ENCODE measurements at regions not wholly inside any gene's neighbourhood (a gene's known extent, or its start where the extent isn't known, plus 50 kb on each side); places are given as distances from the start of the nearest gene placed in this dataset.

- DNase-seq (ENCODE audit: low spot score), result no peak
- TF ChIP-seq CTCF (IDR thresholded peaks at IDR 0.05; ENCODE audit: extremely low read depth, missing control alignments), result no peak
Measured at GRCh38 chr20:6671829-6672228, 95.7 kb upstream of the BMP2 start.

GRCh38 chr20:6668546-6668945 is 98.9 kb upstream of the BMP2 start:
- no peak for DNase-seq (ENCODE audit: low spot score)

GRCh38 chr20:6665621-6666355 is 101.7 kb upstream of the BMP2 start:
- TF ChIP-seq CTCF (IDR thresholded peaks at IDR 0.05; ENCODE audit: extremely low read depth, missing control alignments), result no peak
- no peak for DNase-seq (ENCODE audit: low spot score)

More at GRCh38 chr20:6668546-6668945, 98.9 kb upstream of the BMP2 start:
- TF ChIP-seq CTCF (IDR thresholded peaks at IDR 0.05; ENCODE audit: extremely low read depth, missing control alignments), result no peak

- no peak for TF ChIP-seq CTCF (IDR thresholded peaks at IDR 0.05; ENCODE audit: extremely low read depth, missing control alignments)
- no peak for DNase-seq (ENCODE audit: low spot score)
Measured at GRCh38 chr20:6665161-6665560, 102.3 kb upstream of the BMP2 start.

GRCh38 chr20:6664574-6664973 is 102.9 kb upstream of the BMP2 start:
- no peak for TF ChIP-seq CTCF (IDR thresholded peaks at IDR 0.05; ENCODE audit: extremely low read depth, missing control alignments)
- DNase-seq (ENCODE audit: low spot score), result no peak

GRCh38 chr20:6663751-6664388 is 103.6 kb upstream of the BMP2 start:
- DNase-seq (ENCODE audit: low spot score), result no peak
- TF ChIP-seq CTCF (IDR thresholded peaks at IDR 0.05; ENCODE audit: extremely low read depth, missing control alignments), result no peak

GRCh38 chr20:6663104-6663503 is 104.4 kb upstream of the BMP2 start:
- no peak for DNase-seq (ENCODE audit: low spot score)
- no peak for TF ChIP-seq CTCF (IDR thresholded peaks at IDR 0.05; ENCODE audit: extremely low read depth, missing control alignments)
